GM18858 (cell line): ENCODE measurements at regions not wholly inside any gene's neighbourhood (a gene's known extent, or its start where the extent isn't known, plus 50 kb on each side); places are given as distances from the start of the nearest gene placed in this dataset.

Experiments used
- ATAC-seq: cut with Tn5 transposase; IDR thresholded peaks from one replicate; pipeline ENCODE4 v1.9.1; 2021; ENCODE audit not compliant: unreplicated experiment

DNA sequence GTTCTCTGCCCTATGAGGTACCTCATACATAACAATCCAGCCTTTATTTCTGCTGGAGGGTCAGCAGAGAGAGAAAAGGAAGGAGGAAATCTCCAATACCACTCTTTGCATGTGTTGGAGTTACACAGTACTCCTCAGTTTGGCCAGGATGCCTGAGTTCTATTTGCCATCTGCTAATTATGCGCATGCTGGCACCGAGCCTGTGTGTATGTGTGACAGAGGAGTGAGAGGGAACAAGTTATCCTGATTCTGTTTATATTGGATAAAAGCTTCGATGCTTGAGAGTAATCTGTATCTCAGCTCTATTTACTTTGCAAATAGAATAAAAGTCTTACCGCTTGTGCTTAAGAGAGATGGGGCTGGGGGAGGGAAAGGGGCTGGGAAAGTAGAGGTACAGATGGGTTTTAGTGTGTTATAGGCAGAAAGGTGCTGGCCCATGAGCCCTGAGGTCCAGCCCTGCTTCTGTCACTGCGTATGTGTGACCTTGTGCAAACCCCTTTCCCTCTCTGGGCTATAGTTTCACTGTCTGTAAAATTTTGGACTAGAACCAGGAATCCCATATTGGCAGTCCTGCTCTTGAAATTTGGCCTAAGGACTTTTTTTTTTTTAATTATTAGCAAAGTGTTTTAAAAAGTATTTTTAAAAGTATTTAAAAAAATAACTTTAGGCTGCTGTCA, 54.5 kb upstream of the PLXNA2 start:
- no peak for ATAC-seq

DNA sequence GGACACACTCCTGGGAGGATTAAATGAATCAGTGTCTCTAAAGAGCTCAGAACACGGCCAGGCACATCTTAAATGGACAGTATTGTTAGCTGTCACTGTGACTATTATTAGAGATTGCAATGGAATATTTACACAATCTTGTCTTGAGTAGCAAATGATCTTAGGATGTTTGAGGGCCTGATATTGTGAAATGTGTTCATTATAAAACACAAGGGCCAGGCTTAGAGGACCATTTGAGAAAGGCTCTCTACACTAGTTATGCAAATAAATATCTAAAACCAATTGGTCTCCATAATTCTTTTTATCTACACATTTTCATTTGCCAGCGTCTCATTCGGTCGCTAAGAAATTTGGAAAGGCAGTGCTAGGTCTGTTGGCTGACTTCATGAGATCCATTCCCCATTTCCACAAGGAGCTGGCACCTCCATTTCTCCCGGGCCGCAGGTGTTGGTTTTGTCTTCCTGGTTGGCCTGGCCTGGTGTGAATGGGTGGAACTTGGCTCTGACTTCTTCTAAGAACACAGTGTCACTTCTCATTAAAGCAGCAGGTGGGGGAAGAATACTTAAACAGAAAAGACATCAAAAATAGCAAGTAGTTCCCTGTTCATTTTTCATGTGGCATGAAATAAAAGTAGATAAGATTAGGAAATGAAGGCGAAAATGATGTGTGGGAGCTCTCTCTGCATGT, 56.0 kb upstream of the PLXNA2 start:
- no peak for ATAC-seq

GRCh38 chr1:208302699-208303238, 58.6 kb upstream of the PLXNA2 start:
- no peak for ATAC-seq

GRCh38 chr1:208303743-208304712, 59.8 kb upstream of the PLXNA2 start:
- ATAC-seq, result no peak

GRCh38 chr1:208308221-208308620, 64.0 kb upstream of the PLXNA2 start:
- ATAC-seq, result no peak

DNA sequence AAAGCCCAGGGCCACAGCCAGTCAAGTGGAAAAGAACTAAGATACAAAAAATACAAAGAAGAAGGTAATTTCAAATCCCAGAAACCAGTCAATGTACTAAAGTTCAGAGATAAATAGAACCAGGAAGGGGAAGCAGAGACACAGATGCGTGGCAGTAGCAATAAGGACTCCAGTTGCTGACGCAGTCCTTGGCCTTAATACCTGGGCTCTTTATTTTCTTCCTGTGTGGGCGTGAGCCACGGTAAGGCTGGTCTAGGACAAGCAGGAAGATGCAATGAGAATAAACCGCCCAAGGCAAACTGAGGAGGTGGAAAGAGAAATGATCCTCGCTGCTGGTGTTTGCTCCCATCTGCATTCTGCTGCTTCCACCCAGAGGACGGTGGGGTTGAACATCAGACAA, 65.6 kb upstream of the PLXNA2 start:
- ATAC-seq, result no peak

GRCh38 chr1:208312706-208313105, 68.5 kb upstream of the PLXNA2 start:
- ATAC-seq, result no peak

DNA sequence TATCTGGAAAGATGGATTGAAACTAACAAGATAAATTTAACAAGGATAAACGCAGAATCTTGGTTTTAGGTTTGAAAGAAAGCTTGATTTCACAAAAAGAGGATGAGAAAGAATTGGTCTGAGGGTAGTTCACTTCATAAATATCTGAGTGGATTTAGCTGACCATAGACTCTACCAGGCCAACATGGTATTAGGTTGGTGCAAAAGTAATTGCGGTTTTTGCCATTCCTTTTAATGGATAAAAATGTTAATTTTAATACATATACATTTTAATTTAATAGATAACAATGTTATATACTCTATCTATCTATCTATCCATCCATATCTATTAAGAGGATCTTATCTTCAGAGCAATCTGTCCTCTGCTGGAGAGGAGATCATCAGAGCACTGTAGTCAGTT, 70.2 kb upstream of the PLXNA2 start:
- ATAC-seq, result no peak

DNA sequence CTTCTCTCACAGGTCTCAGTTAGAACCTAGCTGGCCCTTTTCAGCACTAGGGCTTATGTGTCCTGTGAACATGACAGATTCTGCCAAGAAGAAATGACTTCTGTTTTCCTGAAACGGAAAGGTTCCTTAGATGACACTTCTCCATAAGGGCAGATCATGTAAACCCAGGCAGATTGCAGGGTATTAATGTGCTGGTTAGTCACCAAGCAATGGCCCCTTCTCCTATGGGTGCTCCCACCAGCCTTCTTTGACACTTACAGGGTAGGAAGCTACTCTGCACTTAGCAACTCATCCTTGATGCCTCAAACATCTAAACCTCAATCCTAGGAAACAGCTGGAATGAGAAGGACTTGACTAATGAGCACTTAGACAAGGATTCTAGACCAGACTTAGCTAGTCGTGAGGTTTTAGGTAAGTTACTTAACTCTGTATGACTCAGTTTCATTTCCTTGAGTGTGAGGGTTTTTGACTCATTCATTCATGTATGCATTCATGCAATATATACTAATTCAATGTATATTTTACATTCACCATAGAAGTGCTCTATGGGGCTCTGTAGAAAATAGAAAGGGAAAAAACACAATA, 74.1 kb upstream of the PLXNA2 start:
- no peak for ATAC-seq

DNA sequence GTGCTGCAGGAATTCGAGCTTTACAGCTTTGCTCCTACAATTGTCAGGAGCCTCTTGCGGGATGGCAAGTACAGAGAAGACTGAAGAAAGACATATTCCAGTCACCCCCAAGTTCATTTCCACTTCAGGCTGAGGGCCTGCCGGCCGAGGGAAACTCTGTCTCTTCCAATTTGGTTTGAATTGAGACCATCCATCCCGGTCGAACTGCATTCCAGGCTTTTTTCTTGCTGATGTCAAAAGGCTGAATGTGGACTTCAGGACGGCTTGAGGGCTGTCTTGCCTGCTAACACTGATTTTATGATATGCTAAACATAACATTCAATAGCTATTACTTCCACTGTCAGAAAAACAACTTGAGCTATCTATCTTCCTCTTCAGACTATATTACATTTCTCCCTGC, 79.8 kb upstream of the PLXNA2 start:
- no peak for ATAC-seq

GRCh38 chr1:208326033-208326432, 81.8 kb upstream of the PLXNA2 start:
- ATAC-seq, result no peak

DNA sequence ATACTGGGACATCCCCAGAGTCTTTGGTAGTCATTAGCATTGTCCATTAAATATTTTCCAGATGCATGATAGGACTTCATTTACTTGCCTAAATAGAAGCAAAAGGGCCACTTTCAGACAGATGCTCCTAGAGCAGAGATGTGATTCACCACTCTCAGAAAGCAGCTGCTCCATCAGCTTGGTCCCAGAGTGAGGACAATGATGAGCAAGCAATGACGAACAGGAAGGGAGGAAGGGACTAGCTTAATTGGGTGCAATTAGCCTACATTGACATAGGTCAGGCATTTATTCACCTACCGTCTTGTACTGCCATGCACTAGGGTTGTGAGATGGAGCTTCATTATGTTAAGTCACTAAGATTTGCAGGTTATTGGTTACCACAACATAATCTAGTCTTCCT, 85.1 kb upstream of the PLXNA2 start:
- ATAC-seq, result no peak

DNA sequence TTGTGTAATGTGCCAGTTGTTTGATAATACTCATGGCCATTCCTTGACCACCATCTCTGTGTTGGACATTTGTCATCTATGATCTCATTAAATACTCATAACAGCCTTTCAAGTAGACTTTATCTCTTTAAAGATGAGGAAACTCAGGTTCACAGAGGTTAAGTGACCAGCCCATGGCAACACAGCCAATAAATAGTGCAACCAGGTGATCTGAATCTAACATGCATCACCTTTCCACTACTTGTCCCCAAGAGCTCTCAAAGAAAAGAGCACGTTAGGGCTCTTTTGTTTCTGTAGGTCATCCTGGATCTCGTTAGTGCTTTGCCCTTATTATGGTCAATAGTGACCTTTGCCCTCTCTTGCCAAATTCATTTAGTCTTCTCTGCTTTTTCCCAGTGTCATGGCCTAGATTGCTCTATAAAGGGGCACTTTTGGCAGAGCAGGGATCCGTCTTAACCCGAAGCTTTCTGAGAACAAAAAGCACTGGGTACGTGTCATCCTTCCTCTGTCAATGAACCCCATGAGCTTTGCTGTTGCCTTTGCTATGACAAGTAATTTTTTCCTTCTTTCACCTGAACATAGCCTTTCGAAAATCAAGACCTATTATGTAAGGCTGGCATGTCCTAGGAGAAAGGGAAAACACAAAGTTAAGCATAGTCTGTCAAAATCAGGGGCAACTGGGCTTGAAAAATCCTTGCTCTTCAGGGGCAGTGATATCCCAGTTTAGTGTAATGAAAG, 88.0 kb upstream of the PLXNA2 start:
- no peak for ATAC-seq

GRCh38 chr1:208332774-208333126, 88.6 kb upstream of the PLXNA2 start:
- no peak for ATAC-seq

DNA sequence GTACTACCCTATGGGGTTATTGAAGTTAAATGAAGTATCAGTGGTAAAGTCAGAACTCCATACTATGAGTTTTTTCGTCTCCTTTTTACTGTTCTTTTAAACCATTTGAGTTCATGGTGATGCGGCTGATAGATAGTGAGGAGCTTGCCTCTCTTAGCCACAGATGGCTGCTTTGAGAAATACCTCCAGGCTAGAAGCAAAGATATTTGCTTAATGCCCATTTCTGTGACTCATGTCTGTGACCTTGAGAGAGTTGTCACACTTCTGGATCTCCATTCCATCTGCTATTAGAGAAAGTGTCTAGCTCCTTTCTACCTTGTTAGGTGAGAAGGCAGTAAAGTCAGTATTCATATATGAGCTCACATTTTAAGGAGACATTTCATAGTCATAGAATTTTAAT, 89.5 kb upstream of the PLXNA2 start:
- no peak for ATAC-seq

DNA sequence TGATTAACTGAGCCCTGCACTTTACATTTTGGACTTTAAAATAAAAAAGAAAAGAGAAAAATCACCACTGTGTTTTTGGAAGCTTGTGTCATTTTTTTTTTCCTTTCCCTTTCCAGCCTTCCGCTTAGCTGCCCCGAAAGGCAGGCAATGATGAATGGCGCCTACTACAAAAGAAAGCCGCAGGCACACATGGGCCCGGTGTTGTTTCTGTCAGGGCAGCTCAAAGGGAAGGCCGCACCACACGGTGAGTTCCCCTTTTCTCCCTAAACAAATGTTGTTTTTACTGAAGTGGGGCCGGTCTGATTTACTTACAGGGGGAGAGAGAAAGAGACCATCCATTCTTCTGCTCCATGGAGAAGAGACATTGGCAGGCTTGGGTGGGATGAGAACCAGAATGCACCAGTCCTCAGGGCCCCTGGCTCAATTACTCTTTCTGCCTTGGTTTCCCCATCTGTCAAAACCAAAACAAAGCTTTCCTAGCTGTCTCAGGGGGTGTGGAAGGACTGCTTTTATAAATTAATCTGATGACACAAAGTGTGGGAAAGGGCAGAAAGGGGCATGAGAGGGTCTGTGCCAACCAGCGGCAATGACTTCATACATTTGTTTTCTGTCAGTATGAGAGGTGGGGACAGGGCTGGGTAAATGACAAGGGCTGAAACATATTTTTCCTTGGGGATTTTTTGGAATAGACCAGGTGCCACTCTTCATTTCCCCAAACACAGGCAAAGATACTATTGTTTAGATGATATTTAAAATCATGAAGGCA, 91.4 kb upstream of the PLXNA2 start:
- ATAC-seq, result no peak

DNA sequence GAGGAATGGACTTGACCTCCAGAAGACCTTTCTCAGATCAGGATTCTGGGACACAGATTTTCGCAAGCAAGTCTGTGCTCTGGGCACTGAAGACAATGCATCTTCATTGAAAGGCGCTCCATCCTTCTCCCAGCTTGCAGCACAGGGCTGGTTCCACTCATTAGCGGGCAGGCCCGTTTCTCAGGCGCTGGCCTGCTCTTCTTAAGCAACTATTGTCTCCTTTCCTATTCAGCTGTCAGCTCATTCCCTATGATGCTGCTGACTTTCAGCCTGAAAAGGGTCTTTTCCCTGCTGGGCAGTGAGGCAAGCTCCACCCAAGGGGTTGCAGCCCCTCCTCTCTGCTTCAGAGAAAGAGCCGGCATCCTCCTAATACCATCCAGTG, 91.9 kb upstream of the PLXNA2 start:
- no peak for ATAC-seq

- ATAC-seq, result no peak
Measured at GRCh38 chr1:208339911-208340310, 95.7 kb upstream of the PLXNA2 start.

DNA sequence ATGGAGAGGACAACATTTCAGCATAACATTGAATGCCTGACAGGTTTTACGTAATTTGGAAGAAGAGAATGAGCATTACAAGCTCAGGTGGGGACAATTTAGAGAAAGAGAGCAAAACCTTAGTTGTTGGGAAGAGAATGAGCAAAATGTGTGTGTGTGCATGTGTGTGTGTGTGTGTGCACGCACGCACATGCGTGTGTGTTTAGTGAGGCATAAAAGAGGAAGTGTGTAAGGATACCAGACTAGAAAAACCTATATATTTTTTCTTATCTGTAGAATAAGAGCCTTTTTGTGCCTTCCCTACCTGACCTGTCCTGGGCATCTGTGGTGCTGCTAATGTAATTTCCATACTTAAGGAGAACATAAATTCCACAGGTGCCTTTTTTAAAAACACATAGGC, 99.0 kb upstream of the PLXNA2 start:
- no peak for ATAC-seq
